ENCODE measurements at regions not wholly inside any gene's neighbourhood (a gene's known extent, or its start where the extent isn't known, plus 50 kb on each side); places are given as distances from the start of the nearest gene placed in this dataset.

DNA sequence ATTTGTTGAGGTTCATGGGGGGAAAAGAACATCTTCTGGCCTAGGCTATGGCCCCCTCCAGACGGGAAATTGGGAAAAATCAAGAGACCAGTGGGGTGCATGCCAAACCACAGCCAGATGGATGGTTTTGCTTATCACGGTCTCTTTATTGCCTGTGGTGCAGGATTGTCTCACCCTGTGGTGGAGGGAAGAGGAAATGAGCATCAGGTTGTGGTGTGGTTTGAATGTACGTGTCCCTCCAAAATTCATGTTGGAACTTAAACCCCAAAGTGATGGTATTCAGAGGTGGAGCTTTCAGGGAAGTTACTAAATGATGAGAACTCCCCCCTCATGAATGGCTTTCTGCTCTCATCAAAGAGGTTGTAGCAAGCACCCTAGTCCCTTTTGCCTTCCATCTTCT is 525.7 kb downstream of the NPHP4 start:
- no peaks in the 10 kb centered on the region for H3K4me1 Mint-ChIP-seq
- H3K9me2 ChIP-seq (ENCODE audit: insufficient read depth), result no peaks in the 10 kb centered on the region

More for the DNA sequence above, 525.7 kb downstream of the NPHP4 start:
- ATAC-seq (no peak), DNase-seq (ENCODE audit: low spot score) (no peak)
- Histone ChIP-seq H3K79me2 (replicated peaks; ENCODE audit: insufficient read depth) (no peaks in the 10 kb centered on the region), H2AFZ (no peak overlapping the region), H3K27ac (ENCODE audit: low read depth) (no peak overlapping the region), H3K4me3 (no peak overlapping the region), H4K20me1 (replicated peaks; ENCODE audit: insufficient read depth) (no peaks in the 10 kb centered on the region), H3K4me1 (ENCODE audit: insufficient read depth) (no peaks in the 10 kb centered on the region), H3K36me3 (ENCODE audit: insufficient read depth) (peaks cover 17% of the 10 kb centered on the region; the same call in 1 of the 2 replicates), H3K4me2 (no peak overlapping the region), H3K27me3 (ENCODE audit: insufficient read depth) (no peaks in the 10 kb centered on the region), H3F3A (replicated peaks; ENCODE audit: low read depth) (no peaks in the 10 kb centered on the region)
- peaks cover 46% of the 10 kb centered on the region for H3K9me3 Mint-ChIP-seq
- peaks cover 3% of the 10 kb centered on the region; the same call in 1 of the 3 replicates for H3K36me3 Mint-ChIP-seq (ENCODE audit: low read depth)
- no peak overlapping the region for H3K27ac Mint-ChIP-seq
- TF ChIP-seq EZH2phosphoT487 (IDR thresholded peaks at IDR 0.05; ENCODE audit: unreplicated experiment) (no peak), JUNB (IDR thresholded peaks at IDR 0.05; ENCODE audit: unreplicated experiment) (no peak), ZNF114 (CRISPR knock-in tag; IDR thresholded peaks at IDR 0.05) (no peak), NANOG (IDR thresholded peaks at IDR 0.05; ENCODE audit: borderline replicate concordance) (no peak), CREB1 (CRISPR knock-in tag; IDR thresholded peaks at IDR 0.05; ENCODE audit: low read depth) (no peak), EZH2 (IDR thresholded peaks at IDR 0.05; ENCODE audit: low read depth, unreplicated experiment) (no peak), STAT1 (IDR thresholded peaks at IDR 0.05; ENCODE audit: unreplicated experiment) (no peak), ZNF331 (CRISPR knock-in tag; IDR thresholded peaks at IDR 0.05; ENCODE audit: low read depth) (no peak), POLR2AphosphoS5 (IDR thresholded peaks at IDR 0.05; ENCODE audit: low read depth) (no peak)
- TF ChIP-seq, protein P1, sequence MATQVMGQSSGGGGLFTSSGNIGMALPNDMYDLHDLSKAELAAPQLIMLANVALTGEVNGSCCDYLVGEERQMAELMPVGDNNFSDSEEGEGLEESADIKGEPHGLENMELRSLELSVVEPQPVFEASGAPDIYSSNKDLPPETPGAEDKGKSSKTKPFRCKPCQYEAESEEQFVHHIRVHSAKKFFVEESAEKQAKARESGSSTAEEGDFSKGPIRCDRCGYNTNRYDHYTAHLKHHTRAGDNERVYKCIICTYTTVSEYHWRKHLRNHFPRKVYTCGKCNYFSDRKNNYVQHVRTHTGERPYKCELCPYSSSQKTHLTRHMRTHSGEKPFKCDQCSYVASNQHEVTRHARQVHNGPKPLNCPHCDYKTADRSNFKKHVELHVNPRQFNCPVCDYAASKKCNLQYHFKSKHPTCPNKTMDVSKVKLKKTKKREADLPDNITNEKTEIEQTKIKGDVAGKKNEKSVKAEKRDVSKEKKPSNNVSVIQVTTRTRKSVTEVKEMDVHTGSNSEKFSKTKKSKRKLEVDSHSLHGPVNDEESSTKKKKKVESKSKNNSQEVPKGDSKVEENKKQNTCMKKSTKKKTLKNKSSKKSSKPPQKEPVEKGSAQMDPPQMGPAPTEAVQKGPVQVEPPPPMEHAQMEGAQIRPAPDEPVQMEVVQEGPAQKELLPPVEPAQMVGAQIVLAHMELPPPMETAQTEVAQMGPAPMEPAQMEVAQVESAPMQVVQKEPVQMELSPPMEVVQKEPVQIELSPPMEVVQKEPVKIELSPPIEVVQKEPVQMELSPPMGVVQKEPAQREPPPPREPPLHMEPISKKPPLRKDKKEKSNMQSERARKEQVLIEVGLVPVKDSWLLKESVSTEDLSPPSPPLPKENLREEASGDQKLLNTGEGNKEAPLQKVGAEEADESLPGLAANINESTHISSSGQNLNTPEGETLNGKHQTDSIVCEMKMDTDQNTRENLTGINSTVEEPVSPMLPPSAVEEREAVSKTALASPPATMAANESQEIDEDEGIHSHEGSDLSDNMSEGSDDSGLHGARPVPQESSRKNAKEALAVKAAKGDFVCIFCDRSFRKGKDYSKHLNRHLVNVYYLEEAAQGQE (IDR thresholded peaks at IDR 0.05; ENCODE audit: unreplicated experiment), result no peak
- TF ChIP-seq, protein P2, sequence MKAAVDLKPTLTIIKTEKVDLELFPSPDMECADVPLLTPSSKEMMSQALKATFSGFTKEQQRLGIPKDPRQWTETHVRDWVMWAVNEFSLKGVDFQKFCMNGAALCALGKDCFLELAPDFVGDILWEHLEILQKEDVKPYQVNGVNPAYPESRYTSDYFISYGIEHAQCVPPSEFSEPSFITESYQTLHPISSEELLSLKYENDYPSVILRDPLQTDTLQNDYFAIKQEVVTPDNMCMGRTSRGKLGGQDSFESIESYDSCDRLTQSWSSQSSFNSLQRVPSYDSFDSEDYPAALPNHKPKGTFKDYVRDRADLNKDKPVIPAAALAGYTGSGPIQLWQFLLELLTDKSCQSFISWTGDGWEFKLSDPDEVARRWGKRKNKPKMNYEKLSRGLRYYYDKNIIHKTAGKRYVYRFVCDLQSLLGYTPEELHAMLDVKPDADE (IDR thresholded peaks at IDR 0.05), result no peak
- TF ChIP-seq, protein P3, sequence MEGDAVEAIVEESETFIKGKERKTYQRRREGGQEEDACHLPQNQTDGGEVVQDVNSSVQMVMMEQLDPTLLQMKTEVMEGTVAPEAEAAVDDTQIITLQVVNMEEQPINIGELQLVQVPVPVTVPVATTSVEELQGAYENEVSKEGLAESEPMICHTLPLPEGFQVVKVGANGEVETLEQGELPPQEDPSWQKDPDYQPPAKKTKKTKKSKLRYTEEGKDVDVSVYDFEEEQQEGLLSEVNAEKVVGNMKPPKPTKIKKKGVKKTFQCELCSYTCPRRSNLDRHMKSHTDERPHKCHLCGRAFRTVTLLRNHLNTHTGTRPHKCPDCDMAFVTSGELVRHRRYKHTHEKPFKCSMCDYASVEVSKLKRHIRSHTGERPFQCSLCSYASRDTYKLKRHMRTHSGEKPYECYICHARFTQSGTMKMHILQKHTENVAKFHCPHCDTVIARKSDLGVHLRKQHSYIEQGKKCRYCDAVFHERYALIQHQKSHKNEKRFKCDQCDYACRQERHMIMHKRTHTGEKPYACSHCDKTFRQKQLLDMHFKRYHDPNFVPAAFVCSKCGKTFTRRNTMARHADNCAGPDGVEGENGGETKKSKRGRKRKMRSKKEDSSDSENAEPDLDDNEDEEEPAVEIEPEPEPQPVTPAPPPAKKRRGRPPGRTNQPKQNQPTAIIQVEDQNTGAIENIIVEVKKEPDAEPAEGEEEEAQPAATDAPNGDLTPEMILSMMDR (conservative IDR thresholded peaks at IDR 0.05; ENCODE audit: low read depth in 2 of 2), result no peak
- TF ChIP-seq, protein P4, sequence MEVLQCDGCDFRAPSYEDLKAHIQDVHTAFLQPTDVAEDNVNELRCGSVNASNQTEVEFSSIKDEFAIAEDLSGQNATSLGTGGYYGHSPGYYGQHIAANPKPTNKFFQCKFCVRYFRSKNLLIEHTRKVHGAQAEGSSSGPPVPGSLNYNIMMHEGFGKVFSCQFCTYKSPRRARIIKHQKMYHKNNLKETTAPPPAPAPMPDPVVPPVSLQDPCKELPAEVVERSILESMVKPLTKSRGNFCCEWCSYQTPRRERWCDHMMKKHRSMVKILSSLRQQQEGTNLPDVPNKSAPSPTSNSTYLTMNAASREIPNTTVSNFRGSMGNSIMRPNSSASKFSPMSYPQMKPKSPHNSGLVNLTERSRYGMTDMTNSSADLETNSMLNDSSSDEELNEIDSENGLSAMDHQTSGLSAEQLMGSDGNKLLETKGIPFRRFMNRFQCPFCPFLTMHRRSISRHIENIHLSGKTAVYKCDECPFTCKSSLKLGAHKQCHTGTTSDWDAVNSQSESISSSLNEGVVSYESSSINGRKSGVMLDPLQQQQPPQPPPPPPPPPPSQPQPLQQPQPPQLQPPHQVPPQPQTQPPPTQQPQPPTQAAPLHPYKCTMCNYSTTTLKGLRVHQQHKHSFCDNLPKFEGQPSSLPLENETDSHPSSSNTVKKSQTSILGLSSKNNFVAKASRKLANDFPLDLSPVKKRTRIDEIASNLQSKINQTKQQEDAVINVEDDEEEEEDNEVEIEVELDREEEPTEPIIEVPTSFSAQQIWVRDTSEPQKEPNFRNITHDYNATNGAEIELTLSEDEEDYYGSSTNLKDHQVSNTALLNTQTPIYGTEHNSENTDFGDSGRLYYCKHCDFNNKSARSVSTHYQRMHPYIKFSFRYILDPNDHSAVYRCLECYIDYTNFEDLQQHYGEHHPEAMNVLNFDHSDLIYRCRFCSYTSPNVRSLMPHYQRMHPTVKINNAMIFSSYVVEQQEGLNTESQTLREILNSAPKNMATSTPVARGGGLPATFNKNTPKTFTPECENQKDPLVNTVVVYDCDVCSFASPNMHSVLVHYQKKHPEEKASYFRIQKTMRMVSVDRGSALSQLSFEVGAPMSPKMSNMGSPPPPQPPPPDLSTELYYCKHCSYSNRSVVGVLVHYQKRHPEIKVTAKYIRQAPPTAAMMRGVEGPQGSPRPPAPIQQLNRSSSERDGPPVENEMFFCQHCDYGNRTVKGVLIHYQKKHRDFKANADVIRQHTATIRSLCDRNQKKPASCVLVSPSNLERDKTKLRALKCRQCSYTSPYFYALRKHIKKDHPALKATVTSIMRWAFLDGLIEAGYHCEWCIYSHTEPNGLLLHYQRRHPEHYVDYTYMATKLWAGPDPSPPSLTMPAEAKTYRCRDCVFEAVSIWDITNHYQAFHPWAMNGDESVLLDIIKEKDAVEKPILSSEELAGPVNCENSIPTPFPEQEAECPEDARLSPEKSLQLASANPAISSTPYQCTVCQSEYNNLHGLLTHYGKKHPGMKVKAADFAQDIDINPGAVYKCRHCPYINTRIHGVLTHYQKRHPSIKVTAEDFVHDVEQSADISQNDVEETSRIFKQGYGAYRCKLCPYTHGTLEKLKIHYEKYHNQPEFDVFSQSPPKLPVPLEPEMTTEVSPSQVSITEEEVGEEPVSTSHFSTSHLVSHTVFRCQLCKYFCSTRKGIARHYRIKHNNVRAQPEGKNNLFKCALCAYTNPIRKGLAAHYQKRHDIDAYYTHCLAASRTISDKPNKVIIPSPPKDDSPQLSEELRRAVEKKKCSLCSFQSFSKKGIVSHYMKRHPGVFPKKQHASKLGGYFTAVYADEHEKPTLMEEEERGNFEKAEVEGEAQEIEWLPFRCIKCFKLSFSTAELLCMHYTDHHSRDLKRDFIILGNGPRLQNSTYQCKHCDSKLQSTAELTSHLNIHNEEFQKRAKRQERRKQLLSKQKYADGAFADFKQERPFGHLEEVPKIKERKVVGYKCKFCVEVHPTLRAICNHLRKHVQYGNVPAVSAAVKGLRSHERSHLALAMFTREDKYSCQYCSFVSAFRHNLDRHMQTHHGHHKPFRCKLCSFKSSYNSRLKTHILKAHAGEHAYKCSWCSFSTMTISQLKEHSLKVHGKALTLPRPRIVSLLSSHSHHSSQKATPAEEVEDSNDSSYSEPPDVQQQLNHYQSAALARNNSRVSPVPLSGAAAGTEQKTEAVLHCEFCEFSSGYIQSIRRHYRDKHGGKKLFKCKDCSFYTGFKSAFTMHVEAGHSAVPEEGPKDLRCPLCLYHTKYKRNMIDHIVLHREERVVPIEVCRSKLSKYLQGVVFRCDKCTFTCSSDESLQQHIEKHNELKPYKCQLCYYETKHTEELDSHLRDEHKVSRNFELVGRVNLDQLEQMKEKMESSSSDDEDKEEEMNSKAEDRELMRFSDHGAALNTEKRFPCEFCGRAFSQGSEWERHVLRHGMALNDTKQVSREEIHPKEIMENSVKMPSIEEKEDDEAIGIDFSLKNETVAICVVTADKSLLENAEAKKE (CRISPR knock-in tag; IDR thresholded peaks at IDR 0.05), result no peak
- H3K4me3 Mint-ChIP-seq, result no peak overlapping the region
- peaks cover 2% of the 10 kb centered on the region for H3K27me3 Mint-ChIP-seq (ENCODE audit: insufficient read depth, low read depth, poor library complexity)
